ENCODE measurements at regions not wholly inside any gene's neighbourhood (a gene's known extent, or its start where the extent isn't known, plus 50 kb on each side); places are given as distances from the start of the nearest gene placed in this dataset.

DNA sequence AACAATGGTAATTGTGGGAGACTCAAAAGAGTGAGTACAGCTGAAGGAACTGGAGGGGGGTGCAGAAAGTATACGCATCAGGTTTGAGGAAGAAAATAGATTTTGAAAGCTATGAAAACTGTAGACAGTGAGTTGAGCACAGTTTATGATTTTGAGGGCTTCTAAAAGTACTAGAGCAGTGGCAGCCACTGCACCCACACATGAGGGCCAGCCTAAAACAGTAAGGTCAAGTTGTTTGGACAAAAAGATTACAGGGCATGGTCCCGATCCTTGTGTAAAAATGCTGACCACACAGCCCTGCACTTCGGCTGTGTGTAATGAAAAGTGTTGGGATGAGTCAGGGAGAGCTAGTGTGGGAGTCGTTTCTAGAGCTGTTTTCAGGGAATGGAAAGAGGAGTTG lies 2282.1 kb downstream of the TP53TG3F start:
- no peaks in the 10 kb centered on the region for H3K27me3 ChIP-seq (ENCODE audit: control insufficient read depth in 1 of 2, insufficient read depth in 2 of 2, low read length in 2 of 2)
- no peak overlapping the region for H3K4me3 ChIP-seq (ENCODE audit: low read depth in 1 of 2, low read length in 2 of 2)
- H3K9ac ChIP-seq (ENCODE audit: low read depth in 1 of 2, low read length in 2 of 2) = no peak overlapping the region
- H3K27ac ChIP-seq (ENCODE audit: low read depth, low read length) = no peak overlapping the region
- peaks cover 0 to 9% of the 10 kb centered on the region in 2 donors for H3K9me3 ChIP-seq (ENCODE audit: control insufficient read depth in 1 of 2, low read length in 2 of 2)
- no peaks in the 10 kb centered on the region for H3K4me1 ChIP-seq (ENCODE audit: control insufficient read depth in 1 of 2, insufficient read depth in 2 of 2, low read length in 2 of 2)
- H3K36me3 ChIP-seq (ENCODE audit: control insufficient read depth in 1 of 2, insufficient read depth in 2 of 2, low read length in 2 of 2) = no peaks in the 10 kb centered on the region

DNA sequence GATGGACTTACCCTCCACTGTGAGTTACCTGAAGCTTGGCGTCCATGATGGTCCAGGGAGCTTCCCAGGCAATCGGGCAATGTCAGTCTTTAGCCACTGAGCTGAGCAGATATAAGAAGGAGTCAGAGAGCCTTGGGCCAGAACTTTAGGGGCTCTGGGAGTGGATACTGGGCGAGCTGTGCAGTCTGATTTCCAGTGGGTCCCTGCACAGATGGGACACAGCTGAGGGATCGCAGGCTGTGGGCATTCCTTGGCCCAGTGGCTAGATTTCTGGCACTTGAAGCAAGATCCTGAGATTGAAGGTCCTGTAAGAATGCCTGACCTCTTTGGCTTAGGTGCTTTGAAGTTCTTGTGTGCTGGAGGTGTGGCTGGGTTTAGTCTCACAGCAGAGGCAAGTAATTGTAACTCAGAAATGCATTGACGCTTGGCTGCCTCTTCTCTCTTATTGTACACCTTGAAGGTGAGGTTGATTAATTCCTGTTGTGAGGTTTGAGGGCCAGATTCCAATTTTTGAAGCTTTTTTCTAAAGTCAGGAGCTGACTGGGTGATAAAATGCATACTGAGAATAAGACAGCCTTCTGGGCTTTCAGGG lies 2283.8 kb downstream of the TP53TG3F start:
- H3K9ac ChIP-seq (ENCODE audit: low read depth in 1 of 2, low read length in 2 of 2) = no peak overlapping the region
- H3K4me1 ChIP-seq (ENCODE audit: control insufficient read depth in 1 of 2, insufficient read depth in 2 of 2, low read length in 2 of 2) = no peaks in the 10 kb centered on the region
- H3K4me3 ChIP-seq (ENCODE audit: low read depth in 1 of 2, low read length in 2 of 2) = no peak overlapping the region
- no peaks in the 10 kb centered on the region for H3K36me3 ChIP-seq (ENCODE audit: control insufficient read depth in 1 of 2, insufficient read depth in 2 of 2, low read length in 2 of 2)
- no peaks in the 10 kb centered on the region for H3K27me3 ChIP-seq (ENCODE audit: control insufficient read depth in 1 of 2, insufficient read depth in 2 of 2, low read length in 2 of 2)
- H3K9me3 ChIP-seq (ENCODE audit: control insufficient read depth in 1 of 2, low read length in 2 of 2) = peaks cover 0 to 12% of the 10 kb centered on the region in 2 donors
- no peak overlapping the region for H3K27ac ChIP-seq (ENCODE audit: low read depth, low read length)

DNA sequence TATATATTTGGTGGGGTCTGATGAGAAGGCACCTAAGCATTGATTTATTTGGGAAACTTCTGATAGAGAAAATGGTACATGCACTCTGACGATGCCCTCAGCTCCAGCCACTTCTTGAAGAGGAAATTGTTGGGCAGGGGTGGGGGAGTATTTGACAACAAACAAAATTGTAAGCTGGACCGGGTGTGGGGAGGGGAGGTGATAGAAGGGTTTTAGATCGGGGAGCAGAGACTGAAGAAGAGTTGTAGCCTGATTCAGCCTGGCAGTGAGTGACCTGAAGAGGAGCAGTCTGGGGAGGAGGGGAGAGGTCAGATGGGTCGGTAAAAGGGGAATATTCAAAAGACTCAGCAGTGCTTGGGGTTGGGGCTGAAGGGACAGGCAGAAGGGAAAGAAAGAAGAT lies 2284.7 kb downstream of the TP53TG3F start:
- Histone ChIP-seq H3K27me3 (ENCODE audit: control insufficient read depth in 1 of 2, insufficient read depth in 2 of 2, low read length in 2 of 2) (no peaks in the 10 kb centered on the region), H3K4me3 (ENCODE audit: low read depth in 1 of 2, low read length in 2 of 2) (no peak overlapping the region), H3K9ac (ENCODE audit: low read depth in 1 of 2, low read length in 2 of 2) (no peak overlapping the region), H3K27ac (ENCODE audit: low read depth, low read length) (no peak overlapping the region), H3K4me1 (ENCODE audit: control insufficient read depth in 1 of 2, insufficient read depth in 2 of 2, low read length in 2 of 2) (no peaks in the 10 kb centered on the region), H3K9me3 (ENCODE audit: control insufficient read depth in 1 of 2, low read length in 2 of 2) (peaks cover 0 to 10% of the 10 kb centered on the region in 2 donors), H3K36me3 (ENCODE audit: control insufficient read depth in 1 of 2, insufficient read depth in 2 of 2, low read length in 2 of 2) (no peaks in the 10 kb centered on the region)

DNA sequence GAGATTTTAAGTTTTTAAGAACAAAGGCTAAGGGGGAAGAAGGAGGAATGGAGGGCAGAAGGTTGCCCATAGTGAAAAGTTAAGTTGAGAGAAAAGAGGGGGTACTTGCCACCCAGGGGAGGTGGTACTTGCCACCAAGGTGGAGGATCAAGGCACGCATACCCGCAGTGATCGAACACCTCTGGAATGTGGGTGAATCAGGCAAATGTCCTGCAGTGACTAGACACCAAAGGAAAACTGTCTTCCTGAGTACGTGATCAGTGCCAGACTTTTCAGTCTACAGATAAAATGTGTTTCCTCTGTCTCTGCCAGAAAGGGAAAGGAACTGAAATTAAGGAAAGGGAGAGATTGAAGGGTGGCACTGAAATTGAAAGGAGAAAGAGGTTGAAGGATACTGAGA lies 2285.3 kb downstream of the TP53TG3F start:
- no peak overlapping the region for H3K4me3 ChIP-seq (ENCODE audit: low read depth in 1 of 2, low read length in 2 of 2)
- no peak overlapping the region for H3K27ac ChIP-seq (ENCODE audit: low read depth, low read length)
- H3K36me3 ChIP-seq (ENCODE audit: control insufficient read depth in 1 of 2, insufficient read depth in 2 of 2, low read length in 2 of 2) = no peaks in the 10 kb centered on the region
- H3K9ac ChIP-seq (ENCODE audit: low read depth in 1 of 2, low read length in 2 of 2) = no peak overlapping the region
- H3K27me3 ChIP-seq (ENCODE audit: control insufficient read depth in 1 of 2, insufficient read depth in 2 of 2, low read length in 2 of 2) = no peaks in the 10 kb centered on the region
- H3K9me3 ChIP-seq (ENCODE audit: control insufficient read depth in 1 of 2, low read length in 2 of 2) = peaks cover 0 to 12% of the 10 kb centered on the region in 2 donors
- no peaks in the 10 kb centered on the region for H3K4me1 ChIP-seq (ENCODE audit: control insufficient read depth in 1 of 2, insufficient read depth in 2 of 2, low read length in 2 of 2)

DNA sequence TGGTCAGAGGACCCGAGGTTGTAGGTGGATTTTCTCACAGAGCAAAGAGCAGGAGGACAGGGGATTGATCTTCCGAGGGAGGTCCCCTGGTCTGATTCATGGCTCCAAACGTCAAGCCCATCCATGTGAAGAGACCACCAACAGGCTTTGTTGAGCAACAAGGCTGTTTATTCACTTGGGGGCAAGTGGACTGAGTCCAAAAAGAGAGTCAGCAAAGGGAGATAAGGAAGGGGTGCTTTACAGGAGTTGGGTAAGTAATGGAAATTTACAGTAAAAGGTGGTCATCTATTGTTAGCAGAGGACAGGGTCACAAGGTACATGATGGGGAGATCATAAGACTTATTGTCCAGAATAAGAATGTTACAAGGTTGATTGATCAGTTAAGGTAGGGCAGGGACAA lies 2285.8 kb downstream of the TP53TG3F start:
- Histone ChIP-seq H3K4me1 (ENCODE audit: control insufficient read depth in 1 of 2, insufficient read depth in 2 of 2, low read length in 2 of 2) (no peaks in the 10 kb centered on the region), H3K9me3 (ENCODE audit: control insufficient read depth in 1 of 2, low read length in 2 of 2) (peaks cover 0 to 12% of the 10 kb centered on the region in 2 donors), H3K9ac (ENCODE audit: low read depth in 1 of 2, low read length in 2 of 2) (no peak overlapping the region), H3K27ac (ENCODE audit: low read depth, low read length) (no peak overlapping the region), H3K36me3 (ENCODE audit: control insufficient read depth in 1 of 2, insufficient read depth in 2 of 2, low read length in 2 of 2) (no peaks in the 10 kb centered on the region), H3K27me3 (ENCODE audit: control insufficient read depth in 1 of 2, insufficient read depth in 2 of 2, low read length in 2 of 2) (no peaks in the 10 kb centered on the region), H3K4me3 (ENCODE audit: low read depth in 1 of 2, low read length in 2 of 2) (no peak overlapping the region)

DNA sequence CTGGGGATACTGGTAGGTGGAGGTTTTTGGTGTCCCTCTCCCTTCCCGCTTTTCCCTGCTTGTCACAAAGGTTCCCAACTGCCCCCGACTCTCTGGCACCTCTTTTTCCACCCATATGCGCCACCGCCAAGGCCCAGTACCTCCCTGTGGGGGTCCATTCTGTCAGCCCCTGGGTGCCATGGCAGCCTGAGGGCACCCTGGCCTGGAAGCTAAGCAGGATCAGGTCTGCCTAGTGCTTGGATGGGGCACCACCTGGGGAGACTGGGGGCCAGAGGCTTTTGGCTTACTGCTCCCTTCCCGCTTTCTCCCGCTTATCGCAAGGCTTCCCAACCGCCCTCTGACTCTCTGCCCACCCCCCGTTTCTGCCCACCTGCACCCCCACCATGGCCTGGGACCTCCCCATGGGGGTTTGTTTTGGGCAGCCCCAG lies 2286.4 kb downstream of the TP53TG3F start:
- H3K27ac ChIP-seq (ENCODE audit: low read depth, low read length) = no peak overlapping the region
- H3K9ac ChIP-seq (ENCODE audit: low read depth in 1 of 2, low read length in 2 of 2) = no peak overlapping the region
- no peaks in the 10 kb centered on the region for H3K27me3 ChIP-seq (ENCODE audit: control insufficient read depth in 1 of 2, insufficient read depth in 2 of 2, low read length in 2 of 2)
- H3K4me1 ChIP-seq (ENCODE audit: control insufficient read depth in 1 of 2, insufficient read depth in 2 of 2, low read length in 2 of 2) = no peaks in the 10 kb centered on the region
- H3K4me3 ChIP-seq (ENCODE audit: low read depth in 1 of 2, low read length in 2 of 2) = no peak overlapping the region
- H3K9me3 ChIP-seq (ENCODE audit: control insufficient read depth in 1 of 2, low read length in 2 of 2) = peaks cover 0 to 12% of the 10 kb centered on the region in 2 donors
- no peaks in the 10 kb centered on the region for H3K36me3 ChIP-seq (ENCODE audit: control insufficient read depth in 1 of 2, insufficient read depth in 2 of 2, low read length in 2 of 2)

DNA sequence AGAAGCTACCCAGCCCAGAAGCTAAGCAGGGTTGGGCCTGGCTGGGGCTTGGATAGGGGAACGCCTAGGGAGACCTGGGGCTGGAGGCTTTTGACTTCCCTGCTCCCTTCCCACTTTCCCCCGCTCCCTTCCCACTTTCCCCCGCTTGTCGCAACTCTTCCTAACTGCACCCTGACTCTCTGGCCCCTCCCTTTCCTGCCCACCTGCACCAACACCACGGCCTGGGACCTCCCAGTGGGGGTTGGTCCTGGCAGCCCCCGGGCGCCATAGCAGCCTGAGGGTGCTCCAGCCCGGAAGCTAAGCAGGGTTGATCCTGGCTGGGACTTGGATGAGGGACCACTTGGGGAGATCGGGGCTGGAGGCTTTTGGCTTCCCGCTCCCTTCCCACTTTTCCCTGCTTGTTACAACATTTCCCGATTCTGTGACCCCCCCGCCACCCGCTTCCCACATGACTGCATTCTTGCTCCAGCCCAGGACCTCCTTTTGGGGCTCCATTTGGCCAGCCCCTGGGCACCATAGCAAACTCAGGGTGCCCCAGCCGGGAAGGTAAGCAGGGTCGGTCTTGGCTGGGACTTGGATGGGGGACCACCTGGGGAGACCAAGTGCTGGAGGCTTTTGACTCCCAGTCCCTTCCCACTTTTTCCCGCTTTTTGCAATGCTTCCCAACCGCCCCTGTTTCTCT lies 2287.0 kb downstream of the TP53TG3F start:
- no peak overlapping the region for H3K9ac ChIP-seq (ENCODE audit: low read depth in 1 of 2, low read length in 2 of 2)
- H3K27me3 ChIP-seq (ENCODE audit: control insufficient read depth in 1 of 2, insufficient read depth in 2 of 2, low read length in 2 of 2) = no peaks in the 10 kb centered on the region
- H3K36me3 ChIP-seq (ENCODE audit: control insufficient read depth in 1 of 2, insufficient read depth in 2 of 2, low read length in 2 of 2) = no peaks in the 10 kb centered on the region
- H3K27ac ChIP-seq (ENCODE audit: low read depth, low read length) = no peak overlapping the region
- no peak overlapping the region for H3K4me3 ChIP-seq (ENCODE audit: low read depth in 1 of 2, low read length in 2 of 2)
- peaks cover 0 to 12% of the 10 kb centered on the region in 2 donors for H3K9me3 ChIP-seq (ENCODE audit: control insufficient read depth in 1 of 2, low read length in 2 of 2)
- H3K4me1 ChIP-seq (ENCODE audit: control insufficient read depth in 1 of 2, insufficient read depth in 2 of 2, low read length in 2 of 2) = no peaks in the 10 kb centered on the region

DNA sequence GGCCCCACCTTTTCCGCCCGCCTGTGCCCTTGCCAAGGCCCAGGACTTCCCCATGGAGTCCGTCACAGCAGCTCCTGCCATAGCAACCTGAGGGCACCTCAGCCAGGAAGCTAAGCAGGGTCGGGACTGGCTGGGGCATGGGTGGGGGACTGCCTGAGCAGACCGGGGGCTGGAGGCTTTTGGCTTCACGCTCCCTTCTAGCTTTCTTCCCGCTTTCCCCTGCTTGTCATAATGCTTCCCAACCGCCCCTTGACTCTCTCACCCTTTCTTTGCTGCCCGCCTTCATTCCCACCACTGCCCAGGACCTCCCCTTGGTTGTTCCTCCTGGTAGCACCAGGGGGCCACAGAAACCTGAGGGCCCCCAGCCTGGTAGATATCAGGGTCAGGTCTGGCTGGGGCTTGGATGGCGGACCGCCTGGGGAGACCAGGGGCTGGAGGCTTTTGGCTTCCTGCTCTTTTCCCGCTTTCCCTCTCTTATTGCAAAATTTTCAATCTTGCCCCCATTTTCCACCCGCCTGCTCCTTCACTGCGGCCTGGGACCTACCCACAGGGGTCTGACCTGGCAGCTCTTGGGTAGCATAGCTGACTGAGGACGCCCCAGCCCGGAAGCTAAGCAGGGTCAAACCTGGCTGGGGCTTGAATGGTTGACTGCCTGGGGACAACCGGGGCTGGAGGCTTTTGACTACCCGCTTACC lies 2287.7 kb downstream of the TP53TG3F start:
- Histone ChIP-seq H3K4me1 (ENCODE audit: control insufficient read depth in 1 of 2, insufficient read depth in 2 of 2, low read length in 2 of 2) (no peaks in the 10 kb centered on the region), H3K27me3 (ENCODE audit: control insufficient read depth in 1 of 2, insufficient read depth in 2 of 2, low read length in 2 of 2) (no peaks in the 10 kb centered on the region), H3K4me3 (ENCODE audit: low read depth in 1 of 2, low read length in 2 of 2) (no peak overlapping the region), H3K27ac (ENCODE audit: low read depth, low read length) (no peak overlapping the region), H3K36me3 (ENCODE audit: control insufficient read depth in 1 of 2, insufficient read depth in 2 of 2, low read length in 2 of 2) (no peaks in the 10 kb centered on the region), H3K9ac (ENCODE audit: low read depth in 1 of 2, low read length in 2 of 2) (no peak overlapping the region), H3K9me3 (ENCODE audit: control insufficient read depth in 1 of 2, low read length in 2 of 2) (peaks cover 0 to 17% of the 10 kb centered on the region in 2 donors)

DNA sequence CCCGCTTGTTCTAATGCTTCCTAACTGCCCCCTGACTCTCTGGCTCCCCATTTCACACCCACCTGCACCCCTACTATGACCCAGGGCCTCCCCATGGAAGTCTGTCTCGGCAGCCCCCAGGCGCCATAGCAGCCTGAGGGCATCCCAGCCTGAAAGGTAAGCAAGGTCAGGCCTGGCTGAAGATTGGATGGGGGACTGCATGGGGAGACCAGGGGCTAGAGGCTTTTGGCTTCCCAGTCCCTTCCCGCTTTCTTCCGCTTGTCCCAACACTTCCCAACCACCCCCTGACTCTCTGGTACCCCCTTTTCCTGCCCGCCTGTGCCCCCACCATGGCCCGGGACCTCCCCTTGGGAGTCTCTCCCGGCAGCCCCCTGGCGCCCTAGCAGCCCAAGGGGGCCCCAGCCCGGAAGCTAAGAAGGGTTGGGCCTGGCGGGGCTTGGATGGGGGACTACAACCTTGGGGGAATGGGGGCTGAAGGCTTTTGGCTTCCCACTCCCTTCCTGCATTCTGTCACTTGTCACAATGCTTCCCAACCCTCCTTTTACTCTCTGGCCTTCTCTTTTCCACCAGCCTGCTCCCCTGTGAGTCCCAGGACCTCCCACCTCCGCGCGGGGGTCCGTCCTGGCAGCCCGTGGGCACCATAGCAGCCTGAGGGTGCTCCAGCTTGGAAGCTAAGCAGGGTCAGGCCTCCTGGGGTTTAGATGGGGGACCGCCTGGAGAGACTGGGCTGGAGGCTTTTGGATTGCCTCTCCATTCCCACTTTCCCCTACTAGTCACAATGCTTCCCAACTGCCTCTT lies 2288.4 kb downstream of the TP53TG3F start:
- H3K27me3 ChIP-seq (ENCODE audit: control insufficient read depth in 1 of 2, insufficient read depth in 2 of 2, low read length in 2 of 2) = no peaks in the 10 kb centered on the region
- no peak overlapping the region for H3K9ac ChIP-seq (ENCODE audit: low read depth in 1 of 2, low read length in 2 of 2)
- no peaks in the 10 kb centered on the region for H3K36me3 ChIP-seq (ENCODE audit: control insufficient read depth in 1 of 2, insufficient read depth in 2 of 2, low read length in 2 of 2)
- peaks cover 0 to 17% of the 10 kb centered on the region in 2 donors for H3K9me3 ChIP-seq (ENCODE audit: control insufficient read depth in 1 of 2, low read length in 2 of 2)
- H3K4me3 ChIP-seq (ENCODE audit: low read depth in 1 of 2, low read length in 2 of 2) = no peak overlapping the region
- H3K27ac ChIP-seq (ENCODE audit: low read depth, low read length) = no peak overlapping the region
- H3K4me1 ChIP-seq (ENCODE audit: control insufficient read depth in 1 of 2, insufficient read depth in 2 of 2, low read length in 2 of 2) = no peaks in the 10 kb centered on the region
